Cardiac muscle cell (in vitro differentiated cells and primary cell): ENCODE measurements at regions not wholly inside any gene's neighbourhood (a gene's known extent, or its start where the extent isn't known, plus 50 kb on each side); places are given as distances from the start of the nearest gene placed in this dataset.

Experiments
- DNase-seq, 2 donors: peaks; one replicate each; pipeline versions ENCODE4 v3.0.0 to v3.0.0-alpha.2; 2010 to 2017; ENCODE audit warnings: low read depth in 1 of 2, low spot score in 1 of 2
- H3K27ac ChIP-seq: fragments of 200-600 bp; sonication (generic); 2 replicates; pipeline ENCODE4 v1.5.1; 2016
- H3K27me3 ChIP-seq: fragments of 200-600 bp; sonication (generic); 2 replicates; pipeline ENCODE4 v1.6.0; 2016; ENCODE audit warnings: control low read depth
- H3K36me3 ChIP-seq: fragments of 200-600 bp; sonication (generic); 2 replicates; pipeline ENCODE4 v1.5.1; 2016; ENCODE audit warnings: control low read depth
- H3K4me1 ChIP-seq: fragments of 200-600 bp; sonication (generic); 2 replicates; pipeline ENCODE4 v1.8.1; 2017; ENCODE audit warnings: low read depth, mild to moderate bottlenecking, mixed run types
- H3K4me3 ChIP-seq: fragments of 200-600 bp; sonication (generic); 2 replicates; pipeline ENCODE4 v1.5.1; 2016; ENCODE audit warnings: mild to moderate bottlenecking
- H3K9me3 ChIP-seq: fragments of 200-600 bp; sonication (generic); 2 replicates; pipeline ENCODE4 v1.5.1; 2017; ENCODE audit warnings: low read depth, mild to moderate bottlenecking, control low read depth
- CTCF ChIP-seq: IDR thresholded peaks from 2 replicates; pipeline ENCODE4 v1.5.1; 2012; ENCODE audit warnings: low read depth, mild to moderate bottlenecking, low read length

- Histone ChIP-seq H3K27me3 (no peaks in the 10 kb centered on the region), H3K4me3 (no peak overlapping the region), H3K9me3 (no peaks in the 10 kb centered on the region), H3K4me1 (peaks cover 10% of the 10 kb centered on the region), H3K36me3 (no peaks in the 10 kb centered on the region), H3K27ac (no peak overlapping the region)
- peak in 1 of 2 donors; percentile 84 for DNase-seq
- peak; percentile 40 for TF ChIP-seq CTCF
Observed at GRCh38 chr16:73183611-73184092, 135.7 kb upstream of the ZFHX3 start.

DNA sequence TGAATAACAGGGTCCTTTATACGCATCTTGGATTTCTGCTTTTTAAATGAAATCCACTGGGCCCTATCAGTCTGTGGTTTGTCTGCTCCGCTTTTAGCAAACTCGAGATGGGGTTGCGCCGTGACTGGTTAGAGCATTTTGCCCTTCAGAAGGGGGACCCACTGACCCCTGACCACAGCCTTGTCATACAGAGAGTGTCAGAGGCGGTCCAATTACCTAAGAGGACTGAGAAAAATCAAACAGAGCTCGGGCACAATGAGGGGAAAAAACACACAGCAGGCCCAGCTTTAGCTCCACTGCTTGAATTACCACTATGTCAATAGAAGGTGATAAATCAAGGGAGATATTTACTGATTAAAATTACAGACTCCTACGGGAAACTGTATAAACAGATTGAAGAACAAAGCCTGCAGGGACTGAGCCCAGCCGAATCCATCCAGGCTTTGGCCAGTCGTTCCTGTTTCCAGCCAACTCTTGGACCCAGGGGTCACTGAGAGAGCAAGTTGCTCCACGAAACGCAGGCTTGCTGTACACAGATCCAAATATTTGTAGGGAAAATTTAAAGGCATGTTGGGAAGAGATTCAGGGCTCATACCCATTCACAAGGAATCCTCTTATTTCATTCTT, 131.9 kb upstream of the ZFHX3 start:
- H3K27ac ChIP-seq, result no peak overlapping the region
- no peaks in the 10 kb centered on the region for H3K9me3 ChIP-seq
- no peak for TF ChIP-seq CTCF
- H3K36me3 ChIP-seq, result no peaks in the 10 kb centered on the region
- H3K27me3 ChIP-seq, result no peaks in the 10 kb centered on the region
- H3K4me3 ChIP-seq, result no peak overlapping the region
- no peak for DNase-seq
- no peaks in the 10 kb centered on the region for H3K4me1 ChIP-seq

DNA sequence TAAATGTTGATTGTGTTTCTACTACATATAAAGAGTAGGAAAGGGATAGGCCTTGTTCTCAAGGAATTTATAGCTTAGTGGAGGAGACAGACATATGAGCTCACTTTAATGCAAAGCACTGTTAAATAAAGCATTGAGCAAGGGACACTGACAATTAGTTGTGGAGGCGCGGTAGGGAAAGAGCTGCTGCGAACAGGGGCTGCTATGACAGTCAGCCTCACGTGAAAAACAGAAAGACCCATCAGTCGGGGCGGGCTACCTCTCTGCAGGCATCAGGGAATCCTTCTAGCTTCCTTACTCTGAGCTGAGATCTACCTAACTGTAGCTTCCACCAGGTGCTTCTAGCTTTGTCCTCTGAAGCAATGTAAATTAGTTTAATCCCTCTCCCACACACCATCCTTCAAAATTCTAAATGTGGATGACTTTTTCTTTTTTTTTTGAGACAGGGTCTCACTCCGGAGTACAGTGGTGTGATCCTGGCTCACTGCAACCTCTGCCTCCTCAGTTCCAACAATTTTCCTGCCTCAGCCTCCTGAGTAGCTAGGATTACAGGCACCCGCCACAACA, 129.9 kb upstream of the ZFHX3 start:
- Histone ChIP-seq H3K9me3 (no peaks in the 10 kb centered on the region), H3K36me3 (no peaks in the 10 kb centered on the region), H3K27me3 (no peaks in the 10 kb centered on the region), H3K4me1 (peaks cover 3% of the 10 kb centered on the region), H3K27ac (no peak overlapping the region), H3K4me3 (no peak overlapping the region)
- no peak for TF ChIP-seq CTCF
- no peak for DNase-seq

DNA sequence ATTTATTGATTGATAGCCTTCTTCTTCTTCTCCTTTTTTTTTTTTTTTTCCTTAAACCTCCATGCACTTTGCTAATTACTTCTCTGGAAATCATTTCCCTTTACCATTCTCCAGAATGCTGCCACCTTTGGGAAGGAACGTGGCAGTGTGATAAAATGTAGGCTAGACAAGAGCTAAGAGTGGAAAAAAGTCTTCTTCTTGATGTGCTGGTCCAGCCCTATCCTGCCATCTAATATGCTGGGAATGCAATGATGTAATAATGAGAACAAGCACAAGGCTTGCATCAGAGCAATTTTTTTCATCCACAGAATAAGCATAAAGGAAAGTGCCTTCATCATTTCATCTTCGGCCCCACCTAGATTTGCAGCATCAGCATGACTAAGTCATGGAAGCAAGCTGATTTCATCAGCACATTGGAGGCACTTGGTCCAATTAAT, 128.7 kb upstream of the ZFHX3 start:
- Histone ChIP-seq H3K36me3 (no peaks in the 10 kb centered on the region), H3K4me1 (peaks cover 8% of the 10 kb centered on the region), H3K27me3 (no peaks in the 10 kb centered on the region), H3K27ac (no peak overlapping the region), H3K9me3 (no peaks in the 10 kb centered on the region), H3K4me3 (no peak overlapping the region)
- DNase-seq, result peak; percentile 25 to 92
- peak; percentile 55 for TF ChIP-seq CTCF

- peaks cover 8% of the 10 kb centered on the region for H3K4me1 ChIP-seq
- H3K36me3 ChIP-seq, result no peaks in the 10 kb centered on the region
- no peak for TF ChIP-seq CTCF
- H3K4me3 ChIP-seq, result no peak overlapping the region
- H3K9me3 ChIP-seq, result no peaks in the 10 kb centered on the region
- no peak for DNase-seq
- H3K27me3 ChIP-seq, result no peaks in the 10 kb centered on the region
- H3K27ac ChIP-seq, result no peak overlapping the region
Observed at GRCh38 chr16:73172973-73173709, 125.2 kb upstream of the ZFHX3 start.
